HG03520 (cell line): ENCODE measurements at regions not wholly inside any gene's neighbourhood (a gene's known extent, or its start where the extent isn't known, plus 50 kb on each side); places are given as distances from the start of the nearest gene placed in this dataset.
"Not testable (repeated sequence)": the region's sequence is repeated elsewhere in the genome, so short reads cannot be mapped to it uniquely, and the experiment has no call there.

Experiments used
- ATAC-seq: cut with Tn5 transposase; IDR thresholded peaks from one replicate; pipeline ENCODE4 v1.9.1; 2021; ENCODE audit warnings: mild to moderate bottlenecking, moderate library complexity; ENCODE audit not compliant: unreplicated experiment

DNA sequence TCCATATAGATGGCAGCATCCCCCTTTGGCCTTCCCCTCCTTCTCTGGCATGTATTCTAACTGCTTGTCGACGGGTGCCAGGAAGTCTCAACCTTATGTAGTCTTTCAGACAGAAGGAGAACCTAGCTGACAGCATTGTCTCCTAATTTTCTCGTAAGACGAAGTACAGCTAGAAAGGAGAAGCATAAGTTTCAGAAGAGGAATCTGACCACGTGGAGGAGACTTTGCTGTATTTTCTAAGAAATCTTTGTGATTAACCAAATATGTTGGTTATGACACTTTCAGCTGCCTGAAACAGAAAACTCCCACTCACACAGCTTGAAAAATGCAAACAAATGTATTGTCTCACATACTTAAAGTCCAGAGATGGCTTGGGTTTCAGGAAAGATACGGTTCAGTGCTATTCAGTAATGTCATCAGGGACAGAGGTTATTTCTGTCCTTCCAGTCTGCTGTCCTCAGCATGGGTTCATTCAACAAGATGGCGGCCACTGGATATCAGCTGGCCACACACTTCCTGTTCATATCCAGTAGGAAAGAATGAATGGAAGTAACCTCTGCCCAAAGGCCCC lies 109.5 kb upstream of the ZNF648 start:
- no peak for ATAC-seq

DNA sequence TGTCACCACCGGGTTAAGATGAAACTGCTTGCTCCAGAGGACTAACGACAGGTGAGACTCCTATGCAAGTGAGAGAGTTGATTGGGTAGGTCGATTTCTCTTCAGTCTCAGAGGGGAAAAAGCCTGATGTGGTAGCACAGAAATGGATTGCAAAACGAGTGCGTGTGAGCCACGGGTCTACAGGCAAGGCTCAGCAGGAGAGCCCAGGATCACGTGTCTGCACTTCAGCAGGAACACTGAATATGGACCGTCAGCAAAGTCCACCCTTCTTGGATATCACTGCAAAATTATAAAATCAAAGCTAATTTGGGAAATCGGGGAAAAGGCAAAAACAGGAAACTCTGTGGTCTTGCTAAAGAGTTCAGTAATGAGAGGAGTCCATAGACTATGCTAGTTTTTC lies 107.7 kb upstream of the ZNF648 start:
- ATAC-seq: no peak

DNA sequence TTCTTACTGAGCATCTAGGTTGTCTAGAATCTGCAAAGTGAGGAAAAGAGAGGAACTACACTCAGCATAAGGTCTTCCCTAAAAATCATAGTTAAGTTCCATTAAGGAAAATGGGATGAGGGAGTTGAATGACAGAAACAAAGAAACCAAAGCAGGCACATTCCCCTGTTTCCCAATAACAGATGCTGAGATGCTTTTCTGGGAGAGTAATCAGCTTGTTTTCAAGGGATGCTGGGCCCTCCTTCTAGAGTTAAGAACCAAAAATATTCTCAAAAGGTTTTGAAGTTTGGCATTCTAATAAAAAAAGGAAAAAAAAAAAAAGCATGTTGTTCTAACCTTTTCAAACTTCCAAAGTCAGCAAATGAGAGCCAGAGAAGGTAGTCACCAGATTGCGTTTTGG lies 105.2 kb upstream of the ZNF648 start:
- no peak for ATAC-seq

DNA sequence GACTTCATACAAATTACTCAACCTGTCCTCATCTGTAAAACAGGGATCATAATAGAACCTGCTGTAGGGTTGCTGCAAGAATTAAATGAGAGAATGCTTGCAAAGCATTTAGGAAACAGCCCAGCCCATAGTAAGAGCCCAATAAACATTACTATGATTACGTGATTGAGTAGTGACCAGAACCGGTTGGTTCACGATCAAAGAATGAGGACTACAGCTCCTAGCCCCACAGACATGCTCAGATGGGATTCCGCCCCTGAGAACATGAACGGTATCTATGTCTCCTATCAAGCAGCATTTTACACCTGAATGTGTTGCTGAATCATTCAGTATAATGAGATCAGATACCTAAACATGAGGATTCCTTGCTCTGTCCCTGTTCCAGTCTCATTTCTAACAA lies 104.8 kb upstream of the ZNF648 start:
- ATAC-seq: no peak

DNA sequence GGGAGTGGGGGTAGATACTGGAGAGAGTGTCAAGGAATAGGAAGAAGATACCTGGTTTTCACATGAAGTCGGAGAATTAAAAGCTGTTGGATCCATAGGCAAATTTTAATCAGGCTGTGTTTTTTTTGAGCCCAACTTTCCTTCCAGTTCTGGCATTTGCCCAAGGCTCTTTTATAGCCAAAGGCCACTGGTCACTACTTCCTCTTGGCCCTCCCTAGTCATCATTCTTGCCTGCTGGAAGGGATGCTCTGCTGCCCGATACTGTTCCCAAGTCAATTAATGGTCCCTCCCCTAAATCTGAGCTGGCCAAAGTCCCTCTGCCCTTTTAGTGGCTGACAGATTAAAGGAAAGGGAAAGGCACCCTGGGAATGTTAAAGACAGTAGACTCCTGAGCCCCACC lies 102.8 kb upstream of the ZNF648 start:
- no peak for ATAC-seq

DNA sequence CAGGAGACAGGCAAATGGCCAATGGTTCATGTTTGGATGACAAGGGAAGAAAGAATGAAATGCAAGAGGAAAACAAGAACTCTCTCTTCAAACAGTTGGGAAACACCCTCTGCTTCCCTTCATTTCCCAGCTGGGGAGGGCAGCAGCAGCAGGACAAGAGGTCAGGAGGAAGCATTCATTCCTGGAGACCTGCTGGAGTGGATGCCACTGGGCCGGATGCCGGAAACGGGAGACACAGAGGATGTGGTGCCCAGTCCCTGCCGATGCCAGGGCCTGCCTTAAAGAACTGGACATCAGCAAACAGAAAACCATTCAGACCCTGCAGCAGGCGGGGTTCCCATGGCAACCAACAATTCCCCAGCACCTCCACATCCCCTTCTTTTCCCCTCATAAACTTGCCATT lies 102.3 kb upstream of the ZNF648 start:
- ATAC-seq: no peak

DNA sequence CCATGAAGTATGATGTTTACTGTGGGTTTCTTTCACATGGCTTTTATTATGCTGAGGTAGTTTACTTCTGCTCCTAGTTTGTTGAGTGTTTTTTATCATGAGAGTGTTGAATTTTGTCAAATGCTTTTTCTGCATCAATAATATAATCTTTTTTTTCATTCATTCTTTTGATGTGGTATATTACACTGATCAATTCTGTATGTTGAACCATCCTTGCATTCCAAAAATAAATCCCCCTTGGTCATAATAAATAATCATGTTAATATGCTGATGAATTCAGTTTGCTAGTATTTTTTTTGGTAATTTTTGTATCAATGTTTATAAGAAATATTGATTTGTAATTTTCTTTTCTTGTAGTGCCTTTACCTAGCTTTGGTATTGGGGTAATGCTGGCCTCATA lies 97.9 kb upstream of the ZNF648 start:
- no peak for ATAC-seq

DNA sequence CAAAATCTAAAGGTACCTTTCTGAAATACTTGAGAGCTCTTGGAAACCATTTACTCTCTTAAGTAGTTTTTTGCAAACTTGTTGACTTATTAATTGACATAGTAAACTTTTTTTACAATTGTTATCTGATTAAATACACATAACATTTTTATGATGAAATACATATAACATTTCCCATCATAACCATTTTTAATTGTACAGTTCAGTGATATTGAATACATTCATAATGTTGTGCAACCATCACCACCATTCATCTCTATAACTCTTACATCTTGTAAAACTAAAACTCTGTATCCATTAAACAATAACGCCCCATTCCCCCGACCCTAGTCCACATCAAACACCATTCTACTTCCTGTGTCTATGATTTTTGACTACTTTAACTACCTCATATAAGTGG lies 95.7 kb upstream of the ZNF648 start:
- ATAC-seq: no peak

DNA sequence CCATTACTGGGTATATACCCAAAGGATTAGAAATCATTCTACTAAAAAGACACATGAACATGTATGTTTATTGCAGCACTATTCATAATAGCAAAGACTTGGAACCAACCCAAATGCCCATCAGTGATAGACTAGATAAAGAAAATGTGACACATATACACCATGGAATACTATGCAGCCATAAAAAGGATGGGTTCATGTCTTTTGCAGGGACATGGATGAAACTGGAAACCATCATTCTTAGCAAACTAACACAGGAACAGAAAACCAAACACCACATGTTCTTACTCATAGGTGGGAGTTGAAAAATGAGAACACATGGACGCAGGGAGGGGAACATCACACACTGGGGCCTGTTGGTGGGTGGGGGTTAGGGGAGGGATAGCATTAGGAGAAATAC lies 92.9 kb upstream of the ZNF648 start:
- ATAC-seq: not testable (repeated sequence)

DNA sequence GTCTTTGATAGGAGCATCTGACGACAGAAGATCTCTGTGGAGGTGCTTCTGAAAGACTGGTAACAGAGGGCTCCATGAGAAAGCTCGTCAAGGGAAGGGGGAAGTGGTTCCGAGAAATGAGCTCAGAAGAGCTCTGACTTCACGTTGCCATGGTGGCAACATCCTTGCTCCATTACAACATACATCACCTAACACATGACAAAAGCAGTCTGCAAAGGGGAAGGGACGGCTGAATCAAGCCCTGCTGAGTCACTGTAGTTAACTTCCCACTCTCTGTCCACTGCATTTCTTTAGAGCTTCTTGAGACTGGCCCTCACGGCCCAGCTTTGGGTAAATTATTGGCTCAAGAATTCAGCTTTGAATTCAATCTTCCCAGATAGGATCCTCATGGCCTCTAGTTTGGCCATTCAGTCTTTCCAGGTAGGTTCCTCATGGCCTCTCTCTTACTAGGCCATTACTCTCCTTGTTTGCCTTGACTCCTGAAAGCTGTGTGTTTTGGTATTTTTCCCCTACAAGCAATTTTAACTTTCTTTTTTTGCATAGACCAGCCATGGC lies 88.0 kb upstream of the ZNF648 start:
- no peak for ATAC-seq

DNA sequence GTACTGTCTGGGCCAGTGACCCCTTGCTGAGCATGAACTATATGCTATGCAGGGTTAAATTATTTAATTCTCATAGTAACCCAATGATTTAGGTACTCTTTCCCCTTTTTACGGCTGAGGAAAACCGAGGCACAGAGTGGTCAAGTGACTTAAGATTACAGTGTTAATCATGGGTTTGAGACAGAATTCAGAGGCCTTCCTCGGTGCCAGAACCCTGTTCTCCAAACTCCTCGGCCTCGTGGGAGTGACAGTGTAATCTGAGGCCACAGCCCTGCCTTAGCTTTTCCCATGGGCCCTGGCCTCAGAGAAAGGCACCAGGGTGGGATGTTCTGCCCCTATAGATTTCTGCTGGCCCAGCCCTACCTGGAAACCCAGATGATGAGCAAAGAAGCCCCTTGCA lies 86.4 kb upstream of the ZNF648 start:
- no peak for ATAC-seq

DNA sequence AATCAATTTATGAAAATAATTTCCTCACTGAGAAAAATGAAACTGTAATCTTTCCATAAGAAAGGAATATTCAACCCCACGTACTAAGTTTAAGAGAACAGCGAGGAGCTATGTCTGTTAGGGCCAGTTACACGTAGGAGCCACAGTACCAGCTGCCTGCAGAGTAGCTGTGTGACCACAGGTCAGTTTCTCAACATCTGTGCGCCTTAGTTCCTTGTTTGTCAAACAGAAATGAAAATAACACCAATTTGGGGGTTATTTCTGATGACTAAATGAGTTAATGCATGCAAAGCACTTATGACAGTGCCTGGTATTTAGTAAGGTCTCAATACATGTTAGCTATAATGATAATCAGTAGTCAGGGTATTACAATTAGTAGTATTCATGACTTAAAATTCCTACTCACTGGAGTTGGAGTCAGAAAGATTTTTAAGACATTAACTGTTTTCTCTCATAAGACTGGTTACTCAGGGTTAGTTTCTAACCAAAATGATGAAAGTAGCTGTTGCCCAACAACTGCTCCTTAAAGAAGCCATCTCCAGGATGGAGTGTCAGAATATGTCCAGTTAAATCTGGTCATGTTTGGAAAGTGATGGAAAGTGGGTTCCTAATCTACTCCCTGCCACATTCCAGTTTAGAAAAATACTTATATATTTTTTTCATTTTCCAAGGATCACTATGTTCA lies 85.8 kb upstream of the ZNF648 start:
- peak; percentile 91 for ATAC-seq

DNA sequence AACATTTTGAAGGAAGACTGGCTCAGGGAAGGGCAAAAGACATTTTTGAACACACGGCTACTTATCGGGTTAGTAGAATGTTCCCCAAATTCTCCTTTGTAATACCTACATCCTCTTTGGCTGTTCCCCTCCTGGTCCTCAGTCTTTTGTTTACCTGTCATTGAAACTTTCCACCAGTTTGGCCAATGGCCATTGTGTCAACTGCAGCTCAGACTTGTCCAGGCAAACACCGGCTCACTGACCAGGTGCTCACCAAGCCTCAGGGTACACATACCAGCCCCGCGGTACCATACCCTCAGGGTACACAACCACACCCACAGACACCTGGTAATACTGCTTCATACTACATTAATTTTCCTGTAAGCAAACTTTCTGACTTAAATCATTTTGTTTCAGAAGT lies 84.8 kb upstream of the ZNF648 start:
- no peak for ATAC-seq

DNA sequence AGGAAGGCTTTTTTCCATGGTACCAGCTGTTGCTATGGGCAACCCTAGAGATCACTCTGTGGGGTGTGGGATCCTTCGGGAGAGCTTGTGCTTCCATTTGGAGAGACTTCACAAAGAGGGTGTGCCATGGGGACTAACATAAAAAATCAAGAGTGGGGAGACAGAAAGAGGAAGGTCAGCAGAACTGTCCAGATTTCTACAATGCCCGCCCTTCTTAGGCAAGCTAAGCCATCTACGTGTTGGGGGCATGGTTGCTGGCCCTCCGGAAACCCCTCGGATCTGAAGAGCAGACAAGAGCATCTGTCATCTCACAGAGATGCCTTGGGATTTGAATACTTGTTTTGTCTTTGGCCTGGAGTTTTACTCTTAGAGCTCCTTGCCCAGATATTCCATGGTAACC lies 83.9 kb upstream of the ZNF648 start:
- no peak for ATAC-seq

DNA sequence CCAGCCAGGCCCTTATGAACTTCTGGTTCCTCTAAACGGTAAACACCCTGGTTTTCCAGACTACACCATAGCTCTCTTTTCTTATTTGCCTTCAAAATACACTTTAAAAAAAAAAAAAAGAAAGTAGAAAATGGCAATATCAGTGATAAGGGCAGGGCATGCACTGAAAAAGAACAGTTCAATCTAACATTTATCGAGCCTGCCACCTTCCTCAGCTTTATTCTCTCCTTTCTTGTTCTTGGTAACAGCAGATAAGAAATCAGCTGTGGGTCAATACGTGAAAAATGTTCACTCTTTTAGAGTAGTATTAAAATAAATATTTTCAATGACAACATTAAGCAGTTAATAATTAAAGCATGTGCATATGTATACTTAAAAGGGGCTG lies 83.1 kb upstream of the ZNF648 start:
- ATAC-seq: no peak

DNA sequence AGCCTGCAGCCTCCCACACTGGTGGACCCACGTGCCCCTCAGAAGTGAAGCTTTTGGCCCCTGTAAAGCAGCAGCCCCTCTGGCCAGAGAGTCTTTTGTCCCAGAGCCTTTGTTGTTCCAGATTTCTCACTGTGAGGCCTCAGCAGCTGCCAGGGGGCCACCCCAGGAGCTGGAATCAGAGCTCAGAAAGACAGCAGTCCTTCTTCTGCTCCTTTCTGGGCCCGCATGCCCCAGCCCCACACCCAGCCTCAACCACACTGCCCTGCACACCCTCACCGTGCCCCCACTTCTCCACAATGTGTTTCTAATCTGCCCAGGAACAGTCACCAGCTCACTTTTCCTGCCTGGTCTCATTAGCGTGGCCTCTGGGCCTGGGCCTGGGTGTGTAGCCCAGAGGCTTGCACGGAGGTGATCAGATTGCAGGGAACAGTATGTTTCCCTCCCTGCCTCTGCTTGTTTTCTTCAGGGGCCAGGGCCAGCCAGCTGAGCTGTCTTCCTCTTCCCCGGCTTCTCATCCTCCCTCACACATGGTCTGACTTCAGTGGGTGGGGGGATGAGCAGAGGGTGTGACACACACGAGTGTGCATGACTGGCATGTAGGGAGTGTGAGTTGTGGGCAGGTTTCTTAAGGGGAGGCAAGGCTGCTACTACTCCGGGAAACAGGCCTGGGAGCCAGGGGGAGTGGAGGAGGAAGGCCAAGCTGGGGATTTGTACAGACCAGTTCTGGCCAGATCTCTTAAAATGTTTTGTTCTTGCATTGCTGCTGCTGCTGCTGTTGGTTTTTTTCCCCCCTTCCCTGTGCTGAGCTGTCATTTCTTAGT lies 82.5 kb upstream of the ZNF648 start:
- ATAC-seq: no peak

DNA sequence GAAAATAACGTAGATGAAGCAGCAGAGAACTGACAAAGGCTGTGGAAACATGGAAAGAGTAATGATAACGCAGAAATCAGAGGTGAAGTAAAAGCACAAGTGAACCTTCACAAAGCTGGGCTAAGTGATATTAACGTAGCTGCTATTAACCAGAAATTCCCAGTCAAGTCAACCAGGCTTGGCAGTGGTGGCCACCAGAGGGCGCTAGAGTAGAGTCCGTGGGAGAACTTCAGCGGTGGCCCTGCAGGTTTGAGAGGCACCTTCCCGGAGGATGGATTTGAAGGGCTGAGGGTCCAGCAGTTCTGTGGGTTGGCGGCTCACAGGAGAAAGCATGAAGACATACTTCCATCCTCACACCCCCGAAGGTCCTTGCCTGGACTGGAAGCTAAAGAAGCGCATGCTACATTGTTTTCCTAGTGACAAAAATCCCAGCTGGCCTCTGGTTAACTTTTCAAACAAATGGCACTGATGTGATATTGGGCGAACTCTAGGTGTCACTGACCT lies 81.7 kb upstream of the ZNF648 start:
- no peak for ATAC-seq

DNA sequence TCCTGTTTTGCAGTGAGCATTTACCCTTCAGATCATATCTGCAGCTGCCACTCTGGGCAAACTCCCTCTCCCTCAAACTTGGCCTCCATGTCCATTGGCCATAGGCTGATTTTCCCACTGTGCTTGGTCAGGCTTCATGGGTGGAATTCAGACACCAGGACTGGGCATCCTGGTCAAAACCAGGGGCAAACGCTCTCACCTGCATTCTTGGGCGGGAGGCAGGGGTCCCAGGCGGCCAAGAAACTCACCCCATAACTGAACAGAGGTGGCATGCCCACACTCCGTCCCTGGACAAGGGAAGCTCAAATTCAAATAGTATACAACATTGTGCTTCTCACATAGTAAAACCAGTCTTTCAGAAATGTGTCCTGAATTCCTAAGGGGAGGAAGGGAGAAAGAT lies 81.1 kb upstream of the ZNF648 start:
- no peak for ATAC-seq

DNA sequence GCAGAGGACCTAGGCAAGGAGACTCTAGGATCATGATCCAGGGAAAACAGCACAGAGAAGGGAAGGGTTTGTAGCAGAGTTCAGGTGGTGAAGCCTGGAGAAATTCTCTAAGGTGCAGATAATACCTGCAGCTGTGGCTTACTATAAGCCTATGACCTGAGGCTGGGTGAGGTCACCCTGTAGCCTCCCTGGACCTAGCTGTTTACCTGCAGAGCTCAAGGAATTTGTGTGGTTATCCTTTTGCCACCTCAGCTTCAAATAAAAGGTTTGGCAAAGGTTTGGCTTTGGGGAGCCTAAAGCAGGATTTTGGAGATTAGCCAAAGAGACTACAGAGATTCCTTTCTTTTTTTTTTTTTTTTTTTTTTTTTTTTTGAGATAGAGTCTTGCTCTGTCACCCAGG lies 79.5 kb upstream of the ZNF648 start:
- no peak for ATAC-seq

DNA sequence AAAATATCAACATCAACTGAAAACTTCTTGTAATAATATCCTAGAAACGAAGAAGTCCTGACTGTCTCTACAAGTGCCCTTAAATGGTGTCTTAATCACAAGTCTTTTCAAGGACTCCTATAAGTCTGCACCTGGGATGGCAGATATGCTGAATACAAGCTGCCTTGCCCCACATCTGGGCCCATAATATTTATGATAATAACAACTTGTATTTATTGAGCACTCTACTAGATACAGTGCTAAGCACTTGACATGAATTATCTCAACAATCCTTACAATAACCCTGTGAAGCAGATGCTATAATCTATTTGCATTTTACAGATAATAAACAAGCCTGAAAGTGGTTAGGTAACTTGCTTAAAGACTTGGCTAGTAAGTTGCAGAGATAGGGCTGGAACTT lies 78.0 kb upstream of the ZNF648 start:
- ATAC-seq: no peak

DNA sequence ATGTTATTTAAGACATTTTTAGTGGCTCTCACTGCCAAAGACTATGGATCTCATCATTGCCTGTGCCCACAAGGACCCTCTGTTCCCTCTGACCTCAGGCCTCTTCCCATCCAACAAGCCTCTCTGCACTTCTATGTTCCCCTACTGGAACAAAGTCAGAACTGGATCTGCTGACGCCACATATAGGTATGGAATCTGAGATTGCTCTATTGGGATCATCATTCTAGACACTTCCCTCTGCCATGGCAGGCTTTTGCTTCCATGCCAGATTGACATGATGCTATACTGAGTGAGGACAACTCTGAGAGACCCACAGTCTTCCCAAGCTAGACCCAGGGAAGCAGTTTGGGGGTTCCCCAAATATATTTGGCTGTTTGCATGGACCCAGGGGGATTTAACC lies 76.0 kb upstream of the ZNF648 start:
- no peak for ATAC-seq

DNA sequence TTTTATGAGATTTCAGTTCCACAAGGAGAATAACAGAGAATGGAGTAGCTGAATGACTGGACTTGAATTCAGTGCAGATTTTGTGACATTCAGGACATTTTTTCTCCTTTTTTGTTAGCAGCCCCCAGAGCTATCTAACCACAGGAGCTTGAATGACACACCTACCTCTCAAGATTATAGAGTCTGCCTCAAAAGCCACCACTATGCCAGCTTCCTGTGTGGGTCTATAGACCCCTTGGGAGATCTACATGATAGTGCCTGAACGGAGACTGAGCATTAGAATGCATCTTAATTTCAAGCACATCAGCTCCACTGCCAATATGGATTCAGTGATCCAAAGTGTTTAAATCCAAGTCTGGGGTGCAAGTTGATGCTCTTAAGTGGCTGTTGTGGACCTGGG lies 74.4 kb upstream of the ZNF648 start:
- ATAC-seq: no peak
